NCI-H345 (cell line): ENCODE measurements at regions not wholly inside any gene's neighbourhood (a gene's known extent, or its start where the extent isn't known, plus 50 kb on each side); places are given as distances from the start of the nearest gene placed in this dataset.
A peak's percentile ranks its signal among the peaks of the same experiment; 100 is the strongest.
"Not testable (repeated sequence)": the region's sequence is repeated elsewhere in the genome, so short reads cannot be mapped to it uniquely, and the experiment has no call there.

Source experiments
- DNase-seq: peaks from one replicate; lab custom pipeline; 2025; lab: John Stamatoyannopoulos, UW

GRCh38 chr11:57871231-57871630, 109.6 kb downstream of the CTNND1 start:
- DNase-seq, result no peak

DNA sequence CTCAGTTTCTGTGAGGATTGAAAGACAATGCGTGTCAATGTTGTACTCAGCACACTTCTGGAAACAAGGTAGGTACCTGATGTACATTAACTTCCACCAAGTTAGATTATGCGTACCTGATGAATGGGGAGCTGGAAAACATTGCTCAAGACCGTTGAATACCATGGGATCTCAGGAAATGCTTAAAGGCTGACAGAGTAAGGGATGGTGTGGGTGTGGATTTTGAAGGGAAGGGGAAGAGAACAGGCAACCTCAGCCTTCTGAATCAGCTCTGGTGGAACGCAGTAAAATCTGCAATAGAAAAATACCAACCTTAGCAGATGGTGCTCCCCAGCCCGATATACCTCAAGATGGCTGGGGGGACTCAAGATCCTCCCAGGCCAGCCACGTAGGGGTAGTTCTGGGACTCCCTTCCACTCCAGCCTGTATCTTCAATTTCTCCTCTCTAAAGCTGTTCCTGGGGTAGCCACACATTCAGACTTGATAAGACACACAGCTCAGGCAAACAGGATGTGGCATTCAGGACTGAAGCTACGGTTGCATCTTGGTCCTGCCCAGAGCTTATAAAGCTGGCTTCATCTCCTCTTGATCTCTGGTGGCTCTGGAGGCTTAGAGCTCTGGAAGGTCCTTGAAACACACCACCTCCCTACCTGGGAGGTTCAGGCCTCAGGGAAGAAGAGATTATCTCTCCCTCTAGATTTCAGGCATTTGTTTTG, 111.8 kb downstream of the CTNND1 start:
- no peak for DNase-seq

- no peak for DNase-seq
Measured at GRCh38 chr11:57874981-57875380, 113.4 kb downstream of the CTNND1 start.

DNA sequence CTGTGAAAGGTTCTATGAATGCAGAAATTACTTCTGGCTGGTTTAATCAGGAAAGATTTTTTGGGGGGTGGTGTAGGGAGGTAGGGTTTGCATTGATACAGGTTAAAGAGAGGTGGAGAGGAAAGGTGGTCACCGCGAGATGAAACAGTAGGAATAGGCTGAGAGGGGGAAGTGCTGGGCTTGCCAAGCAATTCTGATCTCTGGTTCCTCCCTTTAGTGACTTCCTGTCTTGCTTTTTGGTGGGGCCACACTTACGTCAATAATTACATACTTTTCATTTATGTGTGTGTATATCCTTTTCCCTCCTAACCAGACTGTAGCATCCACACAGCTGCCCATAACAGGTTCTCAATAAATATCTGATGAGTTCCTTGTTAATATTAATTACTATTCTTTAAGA, 120.0 kb downstream of the CTNND1 start:
- DNase-seq, result no peak

DNA sequence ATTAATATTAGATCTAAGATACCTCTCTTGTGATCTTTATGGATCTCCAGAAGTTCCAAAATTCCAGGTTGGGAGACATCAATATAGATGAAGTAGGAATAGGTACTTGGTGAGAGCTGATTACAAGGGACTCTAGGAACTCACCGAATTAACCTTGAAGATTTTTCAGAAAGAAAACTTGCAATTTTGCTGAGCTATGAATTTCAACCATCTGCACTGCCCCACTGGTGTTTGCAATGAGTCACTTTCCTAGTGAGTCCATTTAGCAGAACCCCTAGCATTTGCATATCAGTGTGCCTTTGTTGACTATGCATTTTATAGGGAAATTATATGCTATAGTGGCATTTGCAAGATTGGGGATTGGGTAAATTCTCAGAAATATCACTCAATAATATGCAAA, 122.0 kb downstream of the CTNND1 start:
- DNase-seq, result no peak

- no peak for DNase-seq
Measured at GRCh38 chr11:57885298-57886050, 123.9 kb downstream of the CTNND1 start.

DNA sequence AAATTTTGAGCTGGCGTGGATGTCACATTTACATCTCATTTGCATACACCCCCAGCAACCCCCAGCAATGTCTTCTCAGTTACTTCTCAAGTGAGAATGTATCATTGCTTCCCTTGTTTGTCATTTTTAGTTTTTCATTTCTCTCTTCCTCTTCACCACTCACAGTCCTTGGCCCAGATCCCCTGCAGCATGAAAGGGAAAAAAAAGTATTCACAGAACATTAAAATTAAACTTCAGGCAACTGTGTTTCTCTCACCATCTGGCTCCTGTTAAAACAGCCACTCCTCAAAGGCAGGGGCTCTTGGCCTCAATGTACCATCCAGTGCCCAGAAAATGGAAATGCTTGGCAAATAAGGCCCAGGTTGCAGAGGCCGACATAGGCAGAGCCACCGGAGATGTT, 126.8 kb downstream of the CTNND1 start:
- DNase-seq, result no peak

- DNase-seq, result no peak
Measured at GRCh38 chr11:57890521-57890920, 128.9 kb downstream of the CTNND1 start.

DNA sequence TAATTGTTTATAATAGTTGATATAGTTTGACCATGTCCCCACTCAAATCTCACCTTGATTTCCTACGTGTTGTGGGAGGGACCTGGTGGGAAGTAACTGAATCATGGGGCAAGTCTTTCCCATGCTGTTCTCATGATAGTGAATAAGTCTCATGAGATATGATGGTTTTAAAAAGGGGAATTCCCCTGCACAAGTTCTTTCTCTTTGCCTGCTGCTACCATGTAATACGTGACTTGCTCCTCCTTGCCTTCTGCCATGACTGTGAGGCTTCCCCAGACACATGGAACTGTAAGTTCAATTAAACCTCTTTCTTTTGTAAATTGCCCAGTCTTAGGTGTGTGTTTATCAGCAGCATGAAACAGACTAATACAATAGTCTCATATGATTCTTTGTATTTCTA, 130.5 kb upstream of the OR9Q1 start:
- DNase-seq, result not testable (repeated sequence)

- no peak for DNase-seq
Measured at GRCh38 chr11:57896361-57897145, 127.1 kb upstream of the OR9Q1 start.

DNA sequence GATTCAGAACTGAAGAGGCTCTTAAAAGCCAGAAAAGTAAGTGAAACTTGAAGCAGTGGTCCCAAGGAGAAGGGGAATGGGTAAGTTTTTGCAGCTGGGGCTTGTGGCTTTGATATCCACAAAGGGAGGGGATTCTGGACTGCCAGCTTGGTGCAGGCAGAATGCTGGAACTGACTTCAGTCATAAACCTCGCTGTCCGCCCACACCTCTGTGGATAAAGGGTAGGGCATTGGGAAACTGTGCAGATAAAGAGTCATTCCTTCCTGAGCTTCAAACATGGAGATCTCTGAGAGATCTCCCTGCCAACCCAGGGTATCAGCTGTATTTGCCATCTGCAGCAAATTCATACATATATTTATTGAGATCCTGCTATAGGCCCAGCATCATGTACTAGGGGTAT, 124.3 kb upstream of the OR9Q1 start:
- DNase-seq, result no peak

DNA sequence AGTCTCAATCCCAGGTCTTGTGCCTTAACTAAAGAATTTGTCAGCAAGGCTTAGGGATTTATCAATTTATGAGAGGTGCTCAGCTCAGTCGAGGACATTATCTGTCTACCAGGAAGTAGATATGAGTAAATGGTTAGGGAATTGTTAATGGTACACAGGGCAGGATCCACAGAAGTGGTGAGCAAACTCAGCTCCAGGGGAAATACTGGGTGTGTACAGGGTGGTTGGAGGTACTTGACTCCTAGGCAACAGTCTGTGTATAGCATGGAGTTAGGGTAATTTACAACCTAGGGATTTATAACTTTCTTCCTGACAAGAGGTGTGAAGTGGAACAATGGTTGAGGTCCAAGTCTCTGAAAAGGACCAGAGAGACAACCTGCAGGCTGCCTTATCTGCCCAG, 123.4 kb upstream of the OR9Q1 start:
- peak; percentile 56 for DNase-seq

- DNase-seq, result no peak
Measured at GRCh38 chr11:57901278-57901677, 122.4 kb upstream of the OR9Q1 start.

DNA sequence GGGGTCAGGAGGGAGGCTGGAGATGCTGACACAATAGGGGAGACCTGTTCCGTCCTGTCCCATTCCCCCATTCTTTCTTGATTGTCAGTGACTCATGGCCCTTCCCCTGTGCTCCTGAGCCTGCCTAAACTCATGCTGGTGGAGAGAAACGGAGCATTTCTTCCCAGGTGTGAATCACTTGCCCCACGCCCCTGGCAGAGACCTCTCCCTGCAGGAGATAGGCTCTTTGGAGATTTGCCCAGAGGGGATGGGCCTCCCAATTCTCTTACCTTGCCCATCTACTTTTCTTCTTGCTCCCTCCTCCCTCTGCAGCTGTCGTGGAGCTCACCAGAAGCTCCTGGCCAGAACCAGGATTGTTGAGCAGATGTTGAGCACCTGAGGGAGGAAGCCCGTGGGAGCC, 121.9 kb upstream of the OR9Q1 start:
- DNase-seq, result no peak

- no peak for DNase-seq
Measured at GRCh38 chr11:57903011-57903410, 120.7 kb upstream of the OR9Q1 start.

GRCh38 chr11:57903441-57904123, 120.1 kb upstream of the OR9Q1 start:
- DNase-seq, result no peak

DNA sequence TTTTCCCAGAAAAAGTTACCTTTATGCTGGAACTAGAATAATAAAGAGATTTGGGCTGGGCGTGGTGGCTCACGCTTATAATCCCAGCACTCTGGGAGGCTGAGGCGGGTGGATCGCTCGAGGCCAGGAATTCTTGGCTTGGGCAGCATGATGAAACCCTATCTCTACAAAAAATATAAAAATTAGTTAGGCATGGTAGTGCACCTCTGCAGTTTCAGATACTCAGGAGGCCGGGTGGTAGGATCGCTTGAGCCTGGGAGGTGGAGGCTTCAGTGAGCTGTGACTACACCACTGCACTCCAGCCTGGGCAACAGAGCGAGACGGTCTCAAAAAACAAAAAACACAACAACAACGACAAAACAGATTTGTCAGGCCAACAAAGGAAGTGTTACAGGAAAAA, 119.3 kb upstream of the OR9Q1 start:
- no peak for DNase-seq

GRCh38 chr11:57905439-57905838, 118.2 kb upstream of the OR9Q1 start:
- DNase-seq, result no peak

GRCh38 chr11:57908399-57908798, 115.3 kb upstream of the OR9Q1 start:
- not testable (repeated sequence) for DNase-seq

GRCh38 chr11:57911522-57911921, 112.2 kb upstream of the OR9Q1 start:
- not testable (repeated sequence) for DNase-seq

DNA sequence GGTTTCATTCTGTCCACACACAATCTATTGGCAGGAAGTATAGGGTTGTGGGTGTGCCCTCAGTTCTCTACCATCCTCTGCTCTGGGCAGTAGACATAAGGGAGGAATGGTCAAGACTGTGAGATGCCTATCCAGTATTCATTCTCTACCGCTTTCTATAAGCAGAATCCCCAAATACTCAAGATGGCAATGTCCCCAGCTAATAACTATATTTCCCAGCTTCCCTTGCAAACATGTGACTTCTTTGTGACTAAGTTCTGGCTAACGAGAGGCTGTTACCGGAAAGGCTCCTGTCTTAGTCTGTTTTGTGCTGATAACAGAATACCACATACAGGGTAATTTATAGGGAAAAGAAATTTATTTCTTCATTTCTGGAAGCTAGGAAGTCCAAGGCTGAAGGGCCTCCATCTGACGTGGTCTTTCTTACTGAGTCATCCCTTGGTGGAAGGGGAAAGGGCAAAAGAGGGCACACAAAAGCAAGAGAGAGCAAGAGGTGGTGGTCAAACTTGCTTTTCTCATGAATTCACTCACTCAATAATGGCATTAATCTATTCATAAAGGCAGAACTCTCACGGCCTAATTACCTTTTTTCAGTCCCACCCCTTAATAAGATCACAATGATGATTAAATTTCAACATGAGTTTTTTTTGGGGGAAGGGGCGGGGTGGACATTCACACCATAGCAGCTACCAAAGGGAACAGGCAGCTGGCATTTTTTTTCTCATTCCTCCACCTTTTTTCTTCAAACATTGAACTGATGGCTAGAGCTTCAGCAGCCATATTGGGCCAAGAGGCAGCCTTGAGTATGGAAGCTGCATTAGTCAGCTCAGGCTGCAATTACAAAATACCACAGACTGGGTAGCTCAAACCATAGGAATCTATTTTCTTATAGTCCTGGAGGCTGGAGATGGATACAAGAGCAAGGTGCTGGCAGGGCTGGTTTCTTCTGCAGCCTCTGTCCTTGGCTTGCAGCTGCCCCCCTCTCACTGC, 109.7 kb upstream of the OR9Q1 start:
- no peak for DNase-seq
